Neural progenitor cell (in vitro differentiated cells): ENCODE measurements at regions not wholly inside any gene's neighbourhood (a gene's known extent, or its start where the extent isn't known, plus 50 kb on each side); places are given as distances from the start of the nearest gene placed in this dataset.

Experiments used
- EZH2phosphoT487 ChIP-seq: fragments of 200-600 bp; sonication (generic); IDR thresholded peaks from 2 replicates; pipeline ENCODE4 v1.6.1; 2017; ENCODE audit warnings: antibody characterized with exemption
- TF ChIP-seq, protein P1 (sequence below): fragments of 200-600 bp; sonication (generic); IDR thresholded peaks from 2 replicates; pipeline ENCODE4 v1.5.1; 2017; ENCODE audit warnings: antibody characterized with exemption, mild to moderate bottlenecking

DNA sequence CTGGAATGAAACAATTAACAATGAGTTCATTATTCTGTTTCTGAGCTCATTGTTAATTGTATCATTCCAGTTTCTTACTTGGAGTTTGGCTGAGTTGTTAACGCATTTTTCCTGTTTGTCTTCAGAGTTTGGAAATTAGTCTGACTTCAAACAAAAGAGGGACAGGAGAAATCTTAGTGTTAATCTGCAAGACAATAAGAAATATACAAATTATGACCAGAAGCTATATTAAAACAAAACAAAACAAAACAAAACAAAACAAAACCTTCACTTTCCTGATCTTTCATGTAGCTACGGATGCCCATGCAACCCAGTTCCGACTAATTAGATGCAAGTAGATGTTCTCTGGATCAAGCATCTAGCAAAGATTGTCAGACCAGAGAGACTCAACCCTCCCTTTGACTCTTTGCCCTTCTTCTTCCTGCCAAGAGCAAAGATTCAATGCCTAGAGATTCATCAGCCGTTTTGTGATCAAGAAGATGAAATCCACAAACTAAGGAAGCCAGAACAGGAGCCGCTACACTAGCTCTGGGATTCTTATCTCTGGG is 686.2 kb upstream of the FSHR start:
- TF ChIP-seq, protein P1, sequence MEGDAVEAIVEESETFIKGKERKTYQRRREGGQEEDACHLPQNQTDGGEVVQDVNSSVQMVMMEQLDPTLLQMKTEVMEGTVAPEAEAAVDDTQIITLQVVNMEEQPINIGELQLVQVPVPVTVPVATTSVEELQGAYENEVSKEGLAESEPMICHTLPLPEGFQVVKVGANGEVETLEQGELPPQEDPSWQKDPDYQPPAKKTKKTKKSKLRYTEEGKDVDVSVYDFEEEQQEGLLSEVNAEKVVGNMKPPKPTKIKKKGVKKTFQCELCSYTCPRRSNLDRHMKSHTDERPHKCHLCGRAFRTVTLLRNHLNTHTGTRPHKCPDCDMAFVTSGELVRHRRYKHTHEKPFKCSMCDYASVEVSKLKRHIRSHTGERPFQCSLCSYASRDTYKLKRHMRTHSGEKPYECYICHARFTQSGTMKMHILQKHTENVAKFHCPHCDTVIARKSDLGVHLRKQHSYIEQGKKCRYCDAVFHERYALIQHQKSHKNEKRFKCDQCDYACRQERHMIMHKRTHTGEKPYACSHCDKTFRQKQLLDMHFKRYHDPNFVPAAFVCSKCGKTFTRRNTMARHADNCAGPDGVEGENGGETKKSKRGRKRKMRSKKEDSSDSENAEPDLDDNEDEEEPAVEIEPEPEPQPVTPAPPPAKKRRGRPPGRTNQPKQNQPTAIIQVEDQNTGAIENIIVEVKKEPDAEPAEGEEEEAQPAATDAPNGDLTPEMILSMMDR = no peak
- TF ChIP-seq EZH2phosphoT487 = no peak
